GM12878 (cell line): ENCODE measurements at regions not wholly inside any gene's neighbourhood (a gene's known extent, or its start where the extent isn't known, plus 50 kb on each side); places are given as distances from the start of the nearest gene placed in this dataset.

Experiments
- ATAC-seq: fragments of 200-7000 bp; cut with Tn5 transposase; 3 replicates; pipeline ENCODE4 v1.9.1; 2020; ENCODE audit warnings: mild to moderate bottlenecking, moderate library complexity
- BruUV-seq: library from RNA; stranded (reverse); fragments of 400-500 nt; replicated peaks from 2 replicates; lab custom pipeline; 2021; lab: Mats Ljungman, UMichigan
- CTCF ChIA-PET: fragments of 300-600 bp; sonication (Branson Sonifier 250); formaldehyde crosslinking; extraction: SDS; loops from one replicate; lab custom pipeline; 2021; ENCODE audit warnings: inconsistent platforms; lab: Yijun Ruan, JAX
- POLR2A ChIA-PET: fragments of 350-600 bp; formaldehyde crosslinking; extraction: SDS; loops from one replicate; lab custom pipeline; 2021; ENCODE audit warnings: inconsistent platforms; lab: Charles Lee
- RAD21 ChIA-PET: fragments of 300-600 bp; sonication (Branson Sonifier 250); formaldehyde crosslinking; loops from one replicate; lab custom pipeline; 2023; ENCODE audit warnings: antibody characterized with exemption; ENCODE audit not compliant: unreplicated experiment; lab: Charles Lee
- SMC1A ChIA-PET: fragments of 300-600 bp; sonication (Branson Sonifier 250); formaldehyde crosslinking; loops from one replicate; lab custom pipeline; 2023; ENCODE audit not compliant: unreplicated experiment, uncharacterized antibody; lab: Charles Lee
- DNase-seq: peaks from one replicate; pipeline ENCODE4 v3.0.0-alpha.2; 2011; ENCODE audit warnings: low read depth, low spot score
- FAIRE-seq: peaks from 3 replicates; lab custom pipeline; 2011; peaks lifted over from hg19 to GRCh38; lab: Jason Lieb, UNC
- H2AFZ ChIP-seq: 2 replicates; pipeline ENCODE4 v1.6.0; 2011; ENCODE audit warnings: low read depth, low read length, control low read depth; ENCODE audit not compliant: control insufficient read depth
- H3K27ac ChIP-seq: 2 replicates; pipeline ENCODE4 v1.5.1; 2011; ENCODE audit warnings: control low read depth; ENCODE audit not compliant: control insufficient read depth, insufficient read depth
- H3K27me3 ChIP-seq, 2 experiments: replicated peaks in 1 of 2; 2 replicates each; pipeline versions ENCODE4 v1.6.0 to v1.6.1; 2011; ENCODE audit warnings: low read length in 1 of 2; ENCODE audit not compliant: control insufficient read depth in 2 of 2, insufficient read depth in 2 of 2
- H3K36me3 ChIP-seq, 2 experiments: 2 replicates each; pipeline ENCODE4 v1.5.1; 2011; ENCODE audit warnings: low read length in 1 of 2; ENCODE audit not compliant: control insufficient read depth in 2 of 2, insufficient read depth in 2 of 2
- H3K4me1 ChIP-seq: 2 replicates; pipeline ENCODE4 v1.6.1; 2011; ENCODE audit warnings: mild to moderate bottlenecking, low read length, moderate library complexity, mixed read lengths; ENCODE audit not compliant: control insufficient read depth, insufficient read depth
- H3K4me2 ChIP-seq: 2 replicates; pipeline ENCODE4 v1.6.0; 2011; ENCODE audit warnings: control low read depth; ENCODE audit not compliant: control insufficient read depth, insufficient read depth
- H3K4me3 ChIP-seq: fragments of 200-600 bp; sonication (generic); 2 replicates; pipeline ENCODE4 v1.5.1; 2016
- H3K79me2 ChIP-seq: 2 replicates; pipeline ENCODE4 v1.6.0; 2011; ENCODE audit warnings: low read length; ENCODE audit not compliant: control insufficient read depth, insufficient read depth
- H3K9ac ChIP-seq: 2 replicates; pipeline ENCODE4 v1.8.0; 2011; ENCODE audit warnings: low read length, control low read depth, mixed read lengths; ENCODE audit not compliant: control insufficient read depth, insufficient read depth
- H3K9me3 ChIP-seq: replicated peaks from 3 replicates; pipeline ENCODE4 v1.5.1; 2011; ENCODE audit warnings: mild to moderate bottlenecking, low read length; ENCODE audit not compliant: control insufficient read depth, insufficient read depth
- H4K20me1 ChIP-seq: 2 replicates; pipeline ENCODE4 v1.6.0; 2011; ENCODE audit not compliant: control insufficient read depth, insufficient read depth
- ATF7 ChIP-seq: fragments of 450-650 bp; IDR thresholded peaks from 2 replicates; pipeline ENCODE4 v1.6.1; 2016; ENCODE audit warnings: low read depth, mild to moderate bottlenecking
- CBX5 ChIP-seq: sonication (generic); IDR thresholded peaks from 2 replicates; pipeline ENCODE4 v1.6.1; 2016; ENCODE audit warnings: low read depth, moderate library complexity, mild to moderate bottlenecking, inconsistent platforms
- FOXM1 ChIP-seq: IDR thresholded peaks from 2 replicates; pipeline ENCODE4 v1.6.1; 2012; ENCODE audit warnings: low read depth, mild to moderate bottlenecking, inconsistent platforms, low read length, moderate library complexity
- HDGF ChIP-seq: fragments of 450-650 bp; IDR thresholded peaks from 2 replicates; pipeline ENCODE4 v1.6.1; 2016; ENCODE audit warnings: antibody characterized with exemption
- KLF5 ChIP-seq: fragments of 450-650 bp; IDR thresholded peaks from 2 replicates; pipeline ENCODE4 v1.6.1; 2014; ENCODE audit warnings: mild to moderate bottlenecking; ENCODE audit not compliant: partially characterized antibody
- MEF2A ChIP-seq: IDR thresholded peaks from 2 replicates; pipeline ENCODE4 v1.6.1; 2011; ENCODE audit warnings: low read depth, mild to moderate bottlenecking, low read length, moderate library complexity; ENCODE audit not compliant: insufficient read depth
- NR2F1 ChIP-seq: fragments of 450-650 bp; conservative IDR thresholded peaks from 2 replicates; pipeline ENCODE4 v1.6.1; 2017; ENCODE audit warnings: mild to moderate bottlenecking
- POU2F2 ChIP-seq: IDR thresholded peaks from 3 replicates; pipeline ENCODE4 v1.6.1; 2011; ENCODE audit warnings: low read depth, mild to moderate bottlenecking, low read length, borderline replicate concordance
- SIN3A ChIP-seq: IDR thresholded peaks from 2 replicates; pipeline ENCODE4 v1.6.1; 2012; ENCODE audit warnings: low read depth, low read length, improper control_type of control experiment
- SMAD5 ChIP-seq: IDR thresholded peaks from 2 replicates; pipeline ENCODE4 v1.6.1; 2016; ENCODE audit warnings: antibody characterized with exemption, low read depth
- SRF ChIP-seq, 2 experiments: IDR thresholded peaks; 2 replicates each; pipeline ENCODE4 v1.6.1; 2011; ENCODE audit warnings: low read depth in 2 of 2, low read length in 2 of 2, mild to moderate bottlenecking in 1 of 2, moderate library complexity in 1 of 2
- TARDBP ChIP-seq: IDR thresholded peaks from 2 replicates; pipeline ENCODE4 v1.6.1; 2016; ENCODE audit warnings: borderline replicate concordance
- ZBTB33 ChIP-seq: fragments of 450-650 bp; IDR thresholded peaks from 2 replicates; pipeline ENCODE4 v1.6.1; 2017; ENCODE audit warnings: mild to moderate bottlenecking
- ZNF217 ChIP-seq: fragments of 450-650 bp; IDR thresholded peaks from 2 replicates; pipeline ENCODE4 v1.6.1; 2017; ENCODE audit warnings: antibody characterized with exemption, mild to moderate bottlenecking
- WGBS: methylation state at CpG from one replicate; pipeline ENCODE4 v1.1.6; 2016; ENCODE audit warnings: low lambda C conversion rate; ENCODE audit not compliant: insufficient replicate concordance, insufficient coverage; ENCODE audit errors: missing lambda C conversion rate; 5-methylcytosine and 5-hydroxymethylcytosine counted together
- in situ Hi-C: fragments of 300-500 bp; cut with MboI; formaldehyde crosslinking; loops from 9 replicates; pipeline ENCODE4 v1.14.3; 2018; ENCODE audit warnings: mixed read lengths
- intact Hi-C: fragments of 100-400 bp; cut with micrococcal nuclease; formaldehyde crosslinking; loops from one replicate; pipeline ENCODE4 v1.14.2; 2022; ENCODE audit not compliant: unreplicated experiment

DNA sequence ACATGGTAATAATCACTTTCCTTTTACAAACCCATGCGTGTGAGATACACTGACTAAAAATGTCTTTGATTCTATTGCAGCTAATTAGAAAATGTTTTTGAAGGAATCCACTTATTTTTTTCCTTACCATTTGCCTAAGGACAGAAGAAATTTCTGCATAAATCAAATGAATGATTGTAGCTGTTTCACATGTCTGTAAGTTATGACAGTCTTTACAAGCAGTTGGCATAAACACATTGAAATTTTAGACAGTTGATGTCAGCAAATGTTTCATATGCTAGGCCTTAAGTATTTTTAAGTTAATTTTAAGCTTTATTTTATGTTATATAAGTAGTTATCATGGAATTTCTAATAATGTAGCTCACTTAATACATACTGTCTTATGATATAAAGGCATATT, 598.4 kb upstream of the SLITRK6 start:
- no peak overlapping the region for H3K4me3 ChIP-seq
- no peak for TF ChIP-seq SMAD5
- TF ChIP-seq HDGF: no peak
- TF ChIP-seq ZBTB33: no peak
- no peak for TF ChIP-seq SRF (IDR thresholded peaks at IDR 0.05; ENCODE audit: low read depth in 2 of 2, low read length in 2 of 2)
- TF ChIP-seq ATF7: no peak
- TF ChIP-seq KLF5: no peak
- no peak for TF ChIP-seq CBX5
- TF ChIP-seq TARDBP: no peak
- TF ChIP-seq FOXM1: no peak
- no peak for TF ChIP-seq POU2F2
- no peak for TF ChIP-seq MEF2A
- TF ChIP-seq NR2F1: no peak
- TF ChIP-seq SIN3A: no peak
- TF ChIP-seq ZNF217: no peak
- TF ChIP-seq, all 136 proteins: peak for 0
- CTCF ChIA-PET: no interaction called here
- SMC1A ChIA-PET: interaction anchor here (1.5 kb wide), 1 partner anchor 10 kb away, joined by 3 read pairs; no protein-coding TSS in a partner anchor
- Histone ChIP-seq H3K27ac (no peak overlapping the region), H3K9me3 (no peaks in the 10 kb centered on the region), H2AFZ (no peak overlapping the region), H4K20me1 (no peaks in the 10 kb centered on the region), H3K79me2 (no peaks in the 10 kb centered on the region), H3K27me3 (no peaks in the 10 kb centered on the region), H3K36me3 (no peaks in the 10 kb centered on the region), H3K9ac (no peak overlapping the region), H3K4me2 (no peak overlapping the region), H3K4me1 (no peaks in the 10 kb centered on the region)
- no peak for DNase-seq
- ATAC-seq: no peak
- FAIRE-seq: no peak
- RAD21 ChIA-PET: no interaction called here
- in situ Hi-C loops (no loop called here), intact Hi-C loops (no loop called here)
- WGBS: 5% methylated on average over 1 of the region's 1 CpG
- BruUV-seq: no TSS peak
- POLR2A ChIA-PET: no interaction called here
